GM21723 (cell line): ENCODE measurements at regions not wholly inside any gene's neighbourhood (a gene's known extent, or its start where the extent isn't known, plus 50 kb on each side); places are given as distances from the start of the nearest gene placed in this dataset.

ENCODE experiments used
- ATAC-seq: cut with Tn5 transposase; IDR thresholded peaks from one replicate; pipeline ENCODE4 v1.9.1; 2021; ENCODE audit warnings: mild to moderate bottlenecking, moderate library complexity; ENCODE audit not compliant: unreplicated experiment

- no peak for ATAC-seq
These were observed 143.4 kb downstream of the ZIC5 start for GRCh38 chr13:99828123-99828522.

- no peak for ATAC-seq
These were observed 144.4 kb downstream of the ZIC5 start for GRCh38 chr13:99827011-99827772.

- no peak for ATAC-seq
These were observed 147.6 kb downstream of the ZIC5 start for GRCh38 chr13:99823961-99824360.

- ATAC-seq = no peak
These were observed 148.7 kb downstream of the ZIC5 start for GRCh38 chr13:99822820-99823219.

GRCh38 chr13:99821741-99822140 lies 149.8 kb downstream of the ZIC5 start:
- no peak for ATAC-seq

- no peak for ATAC-seq
These were observed 151.6 kb downstream of the ZIC5 start for GRCh38 chr13:99819967-99820366.

GRCh38 chr13:99816321-99816720 lies 155.2 kb downstream of the ZIC5 start:
- ATAC-seq = no peak

- no peak for ATAC-seq
These were observed 158.1 kb downstream of the ZIC5 start for GRCh38 chr13:99813336-99814095.

GRCh38 chr13:99812625-99813024 lies 158.9 kb downstream of the ZIC5 start:
- ATAC-seq = no peak

GRCh38 chr13:99811067-99811700 lies 160.4 kb downstream of the ZIC5 start:
- ATAC-seq = no peak

- ATAC-seq = no peak
These were observed 161.6 kb downstream of the ZIC5 start for GRCh38 chr13:99809926-99810325.

- no peak for ATAC-seq
These were observed 162.1 kb downstream of the ZIC5 start for GRCh38 chr13:99809496-99809895.

GRCh38 chr13:99808786-99809185 lies 162.8 kb downstream of the ZIC5 start:
- ATAC-seq = no peak

GRCh38 chr13:99806671-99807070 lies 164.9 kb downstream of the ZIC5 start:
- ATAC-seq = no peak

GRCh38 chr13:99805361-99805760 lies 166.2 kb downstream of the ZIC5 start:
- no peak for ATAC-seq

GRCh38 chr13:99803141-99803540 lies 168.4 kb downstream of the ZIC5 start:
- ATAC-seq = no peak

GRCh38 chr13:99802416-99802815 lies 169.2 kb downstream of the ZIC5 start:
- ATAC-seq = no peak

GRCh38 chr13:99800951-99801350 lies 170.6 kb downstream of the ZIC5 start:
- ATAC-seq = no peak

- ATAC-seq = no peak
These were observed 171.6 kb downstream of the ZIC5 start for GRCh38 chr13:99800011-99800410.

- no peak for ATAC-seq
These were observed 172.8 kb downstream of the ZIC5 start for GRCh38 chr13:99798756-99799155.

GRCh38 chr13:99797691-99798090 lies 173.9 kb downstream of the ZIC5 start:
- ATAC-seq = no peak
